ENCODE measurements at regions not wholly inside any gene's neighbourhood (a gene's known extent, or its start where the extent isn't known, plus 50 kb on each side); places are given as distances from the start of the nearest gene placed in this dataset.

GRCh38 chr10:100683004-100683403, 62.4 kb upstream of the PAX2 start:
- Histone ChIP-seq H3K4me1 (ENCODE audit: control insufficient read depth, insufficient read depth, low read length) (peaks cover 12% of the 10 kb centered on the region), H3K27me3 (ENCODE audit: control insufficient read depth, insufficient read depth, low read length, poor library complexity, severe bottlenecking) (peaks cover 96% of the 10 kb centered on the region), H3K9me3 (ENCODE audit: control insufficient read depth, low read length) (no peaks in the 10 kb centered on the region), H3K9ac (ENCODE audit: extremely low read depth, low read length, poor library complexity, severe bottlenecking) (no peak overlapping the region), H3K27ac (ENCODE audit: low read depth, low read length) (no peak overlapping the region), H3K4me3 (ENCODE audit: low read length) (no peak overlapping the region), H3K36me3 (ENCODE audit: control insufficient read depth, insufficient read depth, low read length) (no peaks in the 10 kb centered on the region)
- no peak for TF ChIP-seq CTCF (conservative IDR thresholded peaks at IDR 0.05)
- H3K4me3 Mint-ChIP-seq, result no peak overlapping the region
- 82% methylated on average over 1 of the region's 1 CpG; no CpG with 5 or more reads in 1 of the 2 experiments for WGBS, 2 experiments (ENCODE audit: insufficient coverage in 1 of 2, insufficient read length in 1 of 2)
- H3K27me3 Mint-ChIP-seq (ENCODE audit: insufficient read depth), result peaks cover 98% of the 10 kb centered on the region
- H3K9me3 Mint-ChIP-seq, result no peaks in the 10 kb centered on the region
- no peaks in the 10 kb centered on the region for H3K36me3 Mint-ChIP-seq (ENCODE audit: low read depth)
- no peak overlapping the region for H3K27ac Mint-ChIP-seq
- no peak for DNase-seq
- peaks cover 14% of the 10 kb centered on the region for H3K4me1 Mint-ChIP-seq

DNA sequence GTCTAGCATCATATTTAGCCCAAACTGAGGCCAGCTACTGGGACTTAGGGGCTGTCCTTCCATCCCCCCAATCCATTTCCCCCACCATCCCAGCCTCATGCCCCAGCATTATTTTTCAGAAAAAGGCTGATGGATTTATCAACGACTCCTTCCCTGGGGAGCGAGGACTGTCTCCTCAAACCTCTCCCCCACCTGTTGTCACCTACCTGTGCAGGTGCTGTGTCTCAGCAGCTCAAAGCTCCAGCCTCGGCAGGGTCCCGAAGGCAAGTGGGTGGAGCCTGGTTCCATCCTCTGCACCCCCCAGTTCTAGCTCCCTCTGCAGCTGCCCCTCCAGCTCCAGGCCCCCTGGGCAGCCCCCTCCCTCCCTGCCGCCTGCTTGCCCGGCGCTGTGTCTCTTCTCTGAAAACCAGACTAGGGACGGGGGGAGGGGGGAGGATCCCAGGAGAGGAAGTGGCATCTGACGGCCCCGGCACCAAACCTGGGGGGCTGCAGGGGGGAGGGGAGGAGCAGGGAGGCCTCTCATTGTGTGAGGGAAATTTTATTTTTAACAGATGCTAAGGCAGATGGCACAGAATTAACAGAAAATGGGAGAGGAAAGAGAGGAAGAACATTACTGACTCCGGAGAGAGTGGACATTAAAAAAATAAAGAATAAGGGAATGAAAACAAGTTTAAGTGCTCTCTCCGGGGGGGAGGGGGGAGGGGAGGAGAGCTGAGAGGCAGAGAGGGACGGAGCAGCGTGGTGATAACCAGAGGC, 61.7 kb upstream of the PAX2 start:
- Histone ChIP-seq H3K27me3 (ENCODE audit: control insufficient read depth, insufficient read depth, low read length, poor library complexity, severe bottlenecking) (peaks cover 96% of the 10 kb centered on the region), H3K27ac (ENCODE audit: low read depth, low read length) (no peak overlapping the region), H3K4me1 (ENCODE audit: control insufficient read depth, insufficient read depth, low read length) (peaks cover 13% of the 10 kb centered on the region), H3K9me3 (ENCODE audit: control insufficient read depth, low read length) (no peaks in the 10 kb centered on the region), H3K4me3 (ENCODE audit: low read length) (no peak overlapping the region), H3K36me3 (ENCODE audit: control insufficient read depth, insufficient read depth, low read length) (no peaks in the 10 kb centered on the region), H3K9ac (ENCODE audit: extremely low read depth, low read length, poor library complexity, severe bottlenecking) (no peak overlapping the region)
- Mint-ChIP-seq H3K27ac (no peak overlapping the region), H3K4me1 (peaks cover 19% of the 10 kb centered on the region), H3K36me3 (ENCODE audit: low read depth) (no peaks in the 10 kb centered on the region), H3K4me3 (peak overlapping the region; percentile 18), H3K27me3 (ENCODE audit: insufficient read depth) (peaks cover 98% of the 10 kb centered on the region), H3K9me3 (no peaks in the 10 kb centered on the region)
- no peak for TF ChIP-seq CTCF (conservative IDR thresholded peaks at IDR 0.05)
- WGBS, 2 experiments (ENCODE audit: insufficient coverage in 1 of 2, insufficient read length in 1 of 2), result 8 to 14% methylated on average over 3 to 13 of the region's 14 CpGs
- no peak for DNase-seq

DNA sequence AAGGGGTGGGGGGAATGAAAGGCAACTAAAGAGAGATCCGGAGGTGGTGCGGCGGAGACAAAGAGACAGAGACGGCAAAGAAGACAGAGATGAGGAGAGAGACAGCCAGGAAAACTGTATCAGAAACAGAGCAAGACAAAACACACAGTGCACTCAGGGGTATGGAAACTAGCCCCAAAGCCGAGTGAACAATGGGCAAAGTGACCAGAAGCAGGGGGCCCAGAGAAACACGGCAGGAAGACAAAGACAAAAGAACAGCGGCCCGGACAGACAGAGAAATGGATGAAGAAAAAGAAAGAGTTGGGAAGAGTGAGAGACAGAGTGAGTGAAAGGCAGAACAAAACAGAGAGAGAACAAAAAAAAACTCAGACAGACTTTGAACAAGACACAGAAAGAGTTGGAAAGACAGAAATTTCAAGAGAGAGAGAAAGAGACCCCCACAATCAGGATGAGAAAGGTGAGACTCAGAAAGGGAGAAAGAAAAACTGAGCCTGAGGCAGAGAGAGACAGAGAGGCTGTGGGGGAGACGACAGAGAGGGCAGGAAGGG, 60.6 kb upstream of the PAX2 start:
- Histone ChIP-seq H3K4me1 (ENCODE audit: control insufficient read depth, insufficient read depth, low read length) (peaks cover 11% of the 10 kb centered on the region), H3K27ac (ENCODE audit: low read depth, low read length) (no peak overlapping the region), H3K4me3 (ENCODE audit: low read length) (no peak overlapping the region), H3K9me3 (ENCODE audit: control insufficient read depth, low read length) (no peaks in the 10 kb centered on the region), H3K27me3 (ENCODE audit: control insufficient read depth, insufficient read depth, low read length, poor library complexity, severe bottlenecking) (peaks cover 96% of the 10 kb centered on the region), H3K9ac (ENCODE audit: extremely low read depth, low read length, poor library complexity, severe bottlenecking) (no peak overlapping the region), H3K36me3 (ENCODE audit: control insufficient read depth, insufficient read depth, low read length) (no peaks in the 10 kb centered on the region)
- DNase-seq, result no peak
- peaks cover 98% of the 10 kb centered on the region for H3K27me3 Mint-ChIP-seq (ENCODE audit: insufficient read depth)
- no peaks in the 10 kb centered on the region for H3K36me3 Mint-ChIP-seq (ENCODE audit: low read depth)
- H3K4me1 Mint-ChIP-seq, result peaks cover 21% of the 10 kb centered on the region
- WGBS, 2 experiments (ENCODE audit: insufficient coverage in 1 of 2, insufficient read length in 1 of 2), result 5 to 23% methylated on average over 9 of the region's 9 CpGs
- no peak for TF ChIP-seq CTCF (conservative IDR thresholded peaks at IDR 0.05)
- H3K27ac Mint-ChIP-seq, result no peak overlapping the region
- no peak overlapping the region for H3K4me3 Mint-ChIP-seq
- H3K9me3 Mint-ChIP-seq, result no peaks in the 10 kb centered on the region

Data from endodermal cell (in vitro differentiated cells).